HEK293 (cell line): ENCODE measurements at regions not wholly inside any gene's neighbourhood (a gene's known extent, or its start where the extent isn't known, plus 50 kb on each side); places are given as distances from the start of the nearest gene placed in this dataset.

Experiments used
- HOXA7 ChIP-seq: sonication (generic); formaldehyde crosslinking; IDR thresholded peaks from 2 replicates; pipeline ENCODE4 v1.8.1; 2022; ENCODE audit warnings: missing genetic modification reagents, borderline replicate concordance
- KLF1 ChIP-seq: fragments of 450-650 bp; formaldehyde crosslinking; IDR thresholded peaks from 2 replicates; pipeline ENCODE4 v1.5.1; 2016; ENCODE audit warnings: missing biosample characterization, missing genetic modification characterization
- ZNF132 ChIP-seq: fragments of 450-650 bp; formaldehyde crosslinking; IDR thresholded peaks from 2 replicates; pipeline ENCODE4 v1.5.1; 2017; ENCODE audit warnings: missing biosample characterization, missing genetic modification characterization, borderline replicate concordance
- ZNF24 ChIP-seq: fragments of 450-650 bp; formaldehyde crosslinking; IDR thresholded peaks from 2 replicates; pipeline ENCODE4 v1.5.1; 2016; ENCODE audit warnings: missing biosample characterization, missing genetic modification characterization
- ZNF530 ChIP-seq: fragments of 450-650 bp; formaldehyde crosslinking; IDR thresholded peaks from 2 replicates; pipeline ENCODE4 v1.5.1; 2016; ENCODE audit warnings: low read depth, missing biosample characterization, missing genetic modification characterization
- ZNF658 ChIP-seq: fragments of 450-650 bp; formaldehyde crosslinking; IDR thresholded peaks from 2 replicates; pipeline ENCODE4; 2016; ENCODE audit warnings: missing biosample characterization, missing genetic modification characterization
- ZNF785 ChIP-seq: fragments of 450-650 bp; formaldehyde crosslinking; IDR thresholded peaks from 2 replicates; pipeline ENCODE4 v1.5.1; 2016; ENCODE audit warnings: missing biosample characterization, missing genetic modification characterization
- TF ChIP-seq, protein P1 (sequence below): fragments of 450-650 bp; formaldehyde crosslinking; IDR thresholded peaks from 2 replicates; pipeline ENCODE4 v1.5.1; 2016; ENCODE audit warnings: missing biosample characterization, missing genetic modification characterization
- TF ChIP-seq, protein P2 (sequence below): fragments of 450-650 bp; formaldehyde crosslinking; IDR thresholded peaks from 2 replicates; pipeline ENCODE4 v1.5.1; 2016; ENCODE audit warnings: missing biosample characterization, missing genetic modification characterization
- TF ChIP-seq, protein P3 (sequence below): fragments of 450-650 bp; formaldehyde crosslinking; IDR thresholded peaks from 2 replicates; pipeline ENCODE4 v1.5.1; 2017; ENCODE audit warnings: missing biosample characterization, mild to moderate bottlenecking, missing genetic modification characterization, moderate library complexity
- TF ChIP-seq, protein P4 (sequence below): fragments of 450-650 bp; formaldehyde crosslinking; IDR thresholded peaks from 2 replicates; pipeline ENCODE4 v1.5.0; 2017; ENCODE audit warnings: missing biosample characterization, missing genetic modification characterization, borderline replicate concordance

DNA sequence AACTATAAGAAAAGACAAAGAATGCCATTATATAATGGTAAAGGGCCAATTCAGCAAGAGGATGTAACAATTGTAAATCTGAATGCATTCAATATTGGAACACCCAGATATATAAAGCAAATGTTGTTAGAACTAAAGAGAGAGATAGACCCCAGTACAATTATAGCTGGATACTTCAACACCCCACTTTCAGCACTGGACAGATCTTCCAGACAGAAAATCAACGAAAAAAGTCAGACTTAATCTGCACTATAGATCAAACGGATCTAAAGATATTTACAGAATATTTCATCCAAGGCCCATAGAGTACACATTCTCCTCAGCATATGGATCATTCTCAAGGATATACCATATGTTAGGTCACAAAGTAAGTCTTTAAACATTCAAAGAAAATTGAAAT lies 194.6 kb upstream of the DACH1 start:
- TF ChIP-seq KLF1 (tag by site-specific recombination) (no peak), ZNF530 (tag by site-specific recombination) (no peak), HOXA7 (CRISPR knock-in tag) (no peak), ZNF785 (tag by site-specific recombination) (no peak), ZNF24 (tag by site-specific recombination) (no peak), ZNF658 (no peak), ZNF132 (tag by site-specific recombination) (no peak)
- TF ChIP-seq, protein P1, sequence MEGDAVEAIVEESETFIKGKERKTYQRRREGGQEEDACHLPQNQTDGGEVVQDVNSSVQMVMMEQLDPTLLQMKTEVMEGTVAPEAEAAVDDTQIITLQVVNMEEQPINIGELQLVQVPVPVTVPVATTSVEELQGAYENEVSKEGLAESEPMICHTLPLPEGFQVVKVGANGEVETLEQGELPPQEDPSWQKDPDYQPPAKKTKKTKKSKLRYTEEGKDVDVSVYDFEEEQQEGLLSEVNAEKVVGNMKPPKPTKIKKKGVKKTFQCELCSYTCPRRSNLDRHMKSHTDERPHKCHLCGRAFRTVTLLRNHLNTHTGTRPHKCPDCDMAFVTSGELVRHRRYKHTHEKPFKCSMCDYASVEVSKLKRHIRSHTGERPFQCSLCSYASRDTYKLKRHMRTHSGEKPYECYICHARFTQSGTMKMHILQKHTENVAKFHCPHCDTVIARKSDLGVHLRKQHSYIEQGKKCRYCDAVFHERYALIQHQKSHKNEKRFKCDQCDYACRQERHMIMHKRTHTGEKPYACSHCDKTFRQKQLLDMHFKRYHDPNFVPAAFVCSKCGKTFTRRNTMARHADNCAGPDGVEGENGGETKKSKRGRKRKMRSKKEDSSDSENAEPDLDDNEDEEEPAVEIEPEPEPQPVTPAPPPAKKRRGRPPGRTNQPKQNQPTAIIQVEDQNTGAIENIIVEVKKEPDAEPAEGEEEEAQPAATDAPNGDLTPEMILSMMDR (tag by site-specific recombination): no peak
- TF ChIP-seq, protein P2, sequence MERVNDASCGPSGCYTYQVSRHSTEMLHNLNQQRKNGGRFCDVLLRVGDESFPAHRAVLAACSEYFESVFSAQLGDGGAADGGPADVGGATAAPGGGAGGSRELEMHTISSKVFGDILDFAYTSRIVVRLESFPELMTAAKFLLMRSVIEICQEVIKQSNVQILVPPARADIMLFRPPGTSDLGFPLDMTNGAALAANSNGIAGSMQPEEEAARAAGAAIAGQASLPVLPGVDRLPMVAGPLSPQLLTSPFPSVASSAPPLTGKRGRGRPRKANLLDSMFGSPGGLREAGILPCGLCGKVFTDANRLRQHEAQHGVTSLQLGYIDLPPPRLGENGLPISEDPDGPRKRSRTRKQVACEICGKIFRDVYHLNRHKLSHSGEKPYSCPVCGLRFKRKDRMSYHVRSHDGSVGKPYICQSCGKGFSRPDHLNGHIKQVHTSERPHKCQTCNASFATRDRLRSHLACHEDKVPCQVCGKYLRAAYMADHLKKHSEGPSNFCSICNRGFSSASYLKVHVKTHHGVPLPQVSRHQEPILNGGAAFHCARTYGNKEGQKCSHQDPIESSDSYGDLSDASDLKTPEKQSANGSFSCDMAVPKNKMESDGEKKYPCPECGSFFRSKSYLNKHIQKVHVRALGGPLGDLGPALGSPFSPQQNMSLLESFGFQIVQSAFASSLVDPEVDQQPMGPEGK (tag by site-specific recombination): no peak
- TF ChIP-seq, protein P3, sequence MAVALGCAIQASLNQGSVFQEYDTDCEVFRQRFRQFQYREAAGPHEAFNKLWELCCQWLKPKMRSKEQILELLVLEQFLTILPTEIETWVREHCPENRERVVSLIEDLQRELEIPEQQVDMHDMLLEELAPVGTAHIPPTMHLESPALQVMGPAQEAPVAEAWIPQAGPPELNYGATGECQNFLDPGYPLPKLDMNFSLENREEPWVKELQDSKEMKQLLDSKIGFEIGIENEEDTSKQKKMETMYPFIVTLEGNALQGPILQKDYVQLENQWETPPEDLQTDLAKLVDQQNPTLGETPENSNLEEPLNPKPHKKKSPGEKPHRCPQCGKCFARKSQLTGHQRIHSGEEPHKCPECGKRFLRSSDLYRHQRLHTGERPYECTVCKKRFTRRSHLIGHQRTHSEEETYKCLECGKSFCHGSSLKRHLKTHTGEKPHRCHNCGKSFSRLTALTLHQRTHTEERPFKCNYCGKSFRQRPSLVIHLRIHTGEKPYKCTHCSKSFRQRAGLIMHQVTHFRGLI (tag by site-specific recombination): no peak
- TF ChIP-seq, protein P4, sequence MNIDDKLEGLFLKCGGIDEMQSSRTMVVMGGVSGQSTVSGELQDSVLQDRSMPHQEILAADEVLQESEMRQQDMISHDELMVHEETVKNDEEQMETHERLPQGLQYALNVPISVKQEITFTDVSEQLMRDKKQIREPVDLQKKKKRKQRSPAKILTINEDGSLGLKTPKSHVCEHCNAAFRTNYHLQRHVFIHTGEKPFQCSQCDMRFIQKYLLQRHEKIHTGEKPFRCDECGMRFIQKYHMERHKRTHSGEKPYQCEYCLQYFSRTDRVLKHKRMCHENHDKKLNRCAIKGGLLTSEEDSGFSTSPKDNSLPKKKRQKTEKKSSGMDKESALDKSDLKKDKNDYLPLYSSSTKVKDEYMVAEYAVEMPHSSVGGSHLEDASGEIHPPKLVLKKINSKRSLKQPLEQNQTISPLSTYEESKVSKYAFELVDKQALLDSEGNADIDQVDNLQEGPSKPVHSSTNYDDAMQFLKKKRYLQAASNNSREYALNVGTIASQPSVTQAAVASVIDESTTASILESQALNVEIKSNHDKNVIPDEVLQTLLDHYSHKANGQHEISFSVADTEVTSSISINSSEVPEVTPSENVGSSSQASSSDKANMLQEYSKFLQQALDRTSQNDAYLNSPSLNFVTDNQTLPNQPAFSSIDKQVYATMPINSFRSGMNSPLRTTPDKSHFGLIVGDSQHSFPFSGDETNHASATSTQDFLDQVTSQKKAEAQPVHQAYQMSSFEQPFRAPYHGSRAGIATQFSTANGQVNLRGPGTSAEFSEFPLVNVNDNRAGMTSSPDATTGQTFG (tag by site-specific recombination): no peak
